ENCODE measurements at regions not wholly inside any gene's neighbourhood (a gene's known extent, or its start where the extent isn't known, plus 50 kb on each side); places are given as distances from the start of the nearest gene placed in this dataset.
"Not testable (repeated sequence)": the region's sequence is repeated elsewhere in the genome, so short reads cannot be mapped to it uniquely, and the experiment has no call there.

DNA sequence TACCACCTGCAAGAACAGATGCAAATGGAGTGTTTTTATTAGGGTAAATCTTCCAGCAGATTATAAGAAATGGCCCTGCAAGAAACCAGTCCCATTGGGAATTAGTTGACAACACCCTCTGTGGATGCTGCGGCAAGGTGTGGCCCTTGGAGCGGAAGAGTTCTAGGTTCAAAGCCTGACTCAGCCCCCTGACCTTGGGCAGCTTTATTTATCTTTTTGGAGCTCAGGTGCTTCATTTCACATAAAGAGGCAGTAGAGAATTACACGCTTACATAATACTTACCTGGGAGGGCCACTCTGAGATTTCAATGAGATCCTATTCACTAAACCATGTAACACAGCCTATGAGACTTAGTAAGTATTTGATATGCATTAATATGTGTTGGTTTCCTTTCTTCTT is 318.2 kb upstream of the SOX9 start:
- DNase-seq: no peak
- Mint-ChIP-seq H3K27ac (no peak overlapping the region), H3K36me3 (ENCODE audit: low read depth) (no peaks in the 10 kb centered on the region), H3K27me3 (peaks cover 2% of the 10 kb centered on the region), H3K9me3 (no peaks in the 10 kb centered on the region), H3K4me1 (ENCODE audit: low read depth) (no peaks in the 10 kb centered on the region), H3K4me3 (no peak overlapping the region)
- intact Hi-C loops (cut with micrococcal nuclease): no loop called here
- TF ChIP-seq, protein P1, sequence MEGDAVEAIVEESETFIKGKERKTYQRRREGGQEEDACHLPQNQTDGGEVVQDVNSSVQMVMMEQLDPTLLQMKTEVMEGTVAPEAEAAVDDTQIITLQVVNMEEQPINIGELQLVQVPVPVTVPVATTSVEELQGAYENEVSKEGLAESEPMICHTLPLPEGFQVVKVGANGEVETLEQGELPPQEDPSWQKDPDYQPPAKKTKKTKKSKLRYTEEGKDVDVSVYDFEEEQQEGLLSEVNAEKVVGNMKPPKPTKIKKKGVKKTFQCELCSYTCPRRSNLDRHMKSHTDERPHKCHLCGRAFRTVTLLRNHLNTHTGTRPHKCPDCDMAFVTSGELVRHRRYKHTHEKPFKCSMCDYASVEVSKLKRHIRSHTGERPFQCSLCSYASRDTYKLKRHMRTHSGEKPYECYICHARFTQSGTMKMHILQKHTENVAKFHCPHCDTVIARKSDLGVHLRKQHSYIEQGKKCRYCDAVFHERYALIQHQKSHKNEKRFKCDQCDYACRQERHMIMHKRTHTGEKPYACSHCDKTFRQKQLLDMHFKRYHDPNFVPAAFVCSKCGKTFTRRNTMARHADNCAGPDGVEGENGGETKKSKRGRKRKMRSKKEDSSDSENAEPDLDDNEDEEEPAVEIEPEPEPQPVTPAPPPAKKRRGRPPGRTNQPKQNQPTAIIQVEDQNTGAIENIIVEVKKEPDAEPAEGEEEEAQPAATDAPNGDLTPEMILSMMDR (IDR thresholded peaks at IDR 0.05): no peak
- no peak for ATAC-seq
- ChIA-PET CTCF (interaction anchor here (1.2 kb wide), 1 partner anchor 9 kb away, joined by 3 read pairs; no protein-coding TSS in a partner anchor), POLR2A (no interaction called here)

- CTCF ChIA-PET: no interaction called here
- TF ChIP-seq, protein P1 (IDR thresholded peaks at IDR 0.05): no peak
Observed at GRCh38 chr17:71803656-71804284, 317.1 kb upstream of the SOX9 start.

GRCh38 chr17:71809537-71809936 is 311.3 kb upstream of the SOX9 start:
- Mint-ChIP-seq H3K4me1 (ENCODE audit: low read depth) (no peaks in the 10 kb centered on the region), H3K27me3 (peaks cover 2% of the 10 kb centered on the region), H3K27ac (no peak overlapping the region), H3K36me3 (ENCODE audit: low read depth) (no peaks in the 10 kb centered on the region), H3K9me3 (no peaks in the 10 kb centered on the region), H3K4me3 (no peak overlapping the region)
- CTCF ChIA-PET: no interaction called here
- TF ChIP-seq, protein P1 (IDR thresholded peaks at IDR 0.05): no peak
- ATAC-seq: no peak
- DNase-seq: no peak
- POLR2A ChIA-PET: no interaction called here
- intact Hi-C loops (cut with micrococcal nuclease): no loop called here

More at GRCh38 chr17:71803656-71804284, 317.1 kb upstream of the SOX9 start:
- Mint-ChIP-seq H3K36me3 (ENCODE audit: low read depth) (no peaks in the 10 kb centered on the region), H3K4me3 (no peak overlapping the region), H3K4me1 (ENCODE audit: low read depth) (no peaks in the 10 kb centered on the region), H3K27ac (no peak overlapping the region), H3K9me3 (no peaks in the 10 kb centered on the region), H3K27me3 (peaks cover 2% of the 10 kb centered on the region)
- POLR2A ChIA-PET: no interaction called here
- DNase-seq: no peak
- ATAC-seq: no peak
- intact Hi-C loops (cut with micrococcal nuclease): no loop called here

DNA sequence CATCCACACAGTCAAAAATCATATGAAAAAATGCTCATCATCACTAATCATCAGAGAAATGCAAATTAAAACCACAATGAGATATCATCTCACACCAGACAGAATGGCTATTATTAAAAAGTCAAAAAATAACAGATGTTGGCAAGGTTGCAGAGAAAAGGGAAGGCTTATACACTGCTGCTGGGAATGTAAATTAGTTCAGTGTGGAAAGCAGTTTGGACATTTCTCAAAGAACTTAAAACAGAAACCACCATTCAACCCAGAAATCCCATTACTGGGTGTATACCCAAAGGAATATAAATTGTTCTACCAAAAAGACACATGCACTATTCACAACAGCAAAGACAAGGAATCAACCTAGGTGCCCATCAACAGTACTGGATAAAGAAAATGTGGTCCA is 307.0 kb upstream of the SOX9 start:
- H3K36me3 Mint-ChIP-seq (ENCODE audit: low read depth); CTCF ChIA-PET; DNase-seq; H3K27ac Mint-ChIP-seq; H3K4me1 Mint-ChIP-seq (ENCODE audit: low read depth); POLR2A ChIA-PET; intact Hi-C loops (cut with micrococcal nuclease); H3K4me3 Mint-ChIP-seq; H3K9me3 Mint-ChIP-seq; ATAC-seq; H3K27me3 Mint-ChIP-seq: not testable (repeated sequence)

DNA sequence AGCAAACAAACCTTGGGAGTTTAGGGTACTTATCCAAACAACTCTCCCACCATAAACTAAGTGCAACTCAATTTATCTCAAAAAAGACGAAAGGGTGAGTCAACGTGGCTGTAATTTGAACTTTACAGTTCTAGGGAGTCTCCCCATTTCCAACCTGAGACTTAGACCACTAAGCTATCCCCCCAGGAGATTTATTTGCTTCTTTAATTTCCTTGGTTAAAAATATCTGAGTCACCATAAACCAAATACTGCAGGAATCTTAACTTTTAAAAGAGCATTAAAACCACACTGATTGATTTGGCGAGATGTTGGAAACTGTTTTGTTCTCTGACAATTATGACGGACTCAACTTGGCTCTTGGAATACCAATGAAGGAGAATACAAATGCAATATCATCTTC is 299.3 kb upstream of the SOX9 start:
- TF ChIP-seq, protein P1 (IDR thresholded peaks at IDR 0.05): no peak
- H3K36me3 Mint-ChIP-seq (ENCODE audit: low read depth): no peaks in the 10 kb centered on the region
- ATAC-seq: no peak
- ChIA-PET CTCF (interaction anchor here (1.4 kb wide), 1 partner anchor 10 kb away, joined by 4 read pairs; no protein-coding TSS in a partner anchor), POLR2A (no interaction called here)
- intact Hi-C loops (cut with micrococcal nuclease): no loop called here
- H3K27me3 Mint-ChIP-seq: no peaks in the 10 kb centered on the region
- H3K4me3 Mint-ChIP-seq: no peak overlapping the region
- H3K27ac Mint-ChIP-seq: no peak overlapping the region
- H3K9me3 Mint-ChIP-seq: no peaks in the 10 kb centered on the region
- no peak for DNase-seq
- no peaks in the 10 kb centered on the region for H3K4me1 Mint-ChIP-seq (ENCODE audit: low read depth)

Measured in activated CD8-positive, alpha-beta T cell treated with anti-CD3 and anti-CD28 coated beads for 36 hours (primary cell).